ENCODE measurements at regions not wholly inside any gene's neighbourhood (a gene's known extent, or its start where the extent isn't known, plus 50 kb on each side); places are given as distances from the start of the nearest gene placed in this dataset.

DNA sequence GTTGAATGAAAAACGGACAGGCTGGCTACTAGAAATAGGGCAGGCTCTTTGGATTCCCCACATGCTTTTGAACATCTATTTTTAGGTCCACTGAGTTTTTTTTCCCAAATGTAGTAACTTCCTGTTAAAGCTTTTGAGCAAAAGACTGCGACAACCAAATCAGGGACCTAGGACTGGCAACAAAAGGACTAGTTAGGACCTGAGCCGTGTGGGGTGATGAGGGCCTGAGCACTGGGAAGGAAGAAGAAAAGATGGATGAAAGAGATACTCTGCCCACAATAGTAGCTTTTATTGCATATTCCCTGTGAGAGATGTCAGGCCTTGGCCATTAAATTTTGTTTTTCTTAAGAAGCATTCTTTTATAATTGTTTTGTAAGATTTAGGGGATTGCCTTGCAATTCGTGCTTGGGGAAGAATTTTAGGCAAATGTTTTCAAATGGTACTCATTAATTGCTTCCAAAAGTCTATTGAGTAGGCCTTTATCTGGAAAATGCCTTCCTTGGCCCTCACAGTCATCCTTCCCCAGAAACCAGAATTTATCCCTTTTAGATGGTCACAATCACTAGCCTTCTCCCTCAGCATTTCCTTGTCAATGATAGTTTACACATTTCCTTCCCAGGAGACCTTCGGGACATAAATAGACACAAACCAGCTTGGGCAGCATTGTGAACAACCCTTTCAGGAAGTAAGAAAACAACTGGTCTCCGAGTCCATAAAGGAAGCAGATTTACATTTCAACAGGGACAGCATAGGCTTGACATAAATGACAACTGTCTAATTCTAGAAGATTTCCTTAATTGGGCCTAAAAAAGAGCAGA is 166.5 kb downstream of the RMI1 start:
- TF ChIP-seq, protein P1, sequence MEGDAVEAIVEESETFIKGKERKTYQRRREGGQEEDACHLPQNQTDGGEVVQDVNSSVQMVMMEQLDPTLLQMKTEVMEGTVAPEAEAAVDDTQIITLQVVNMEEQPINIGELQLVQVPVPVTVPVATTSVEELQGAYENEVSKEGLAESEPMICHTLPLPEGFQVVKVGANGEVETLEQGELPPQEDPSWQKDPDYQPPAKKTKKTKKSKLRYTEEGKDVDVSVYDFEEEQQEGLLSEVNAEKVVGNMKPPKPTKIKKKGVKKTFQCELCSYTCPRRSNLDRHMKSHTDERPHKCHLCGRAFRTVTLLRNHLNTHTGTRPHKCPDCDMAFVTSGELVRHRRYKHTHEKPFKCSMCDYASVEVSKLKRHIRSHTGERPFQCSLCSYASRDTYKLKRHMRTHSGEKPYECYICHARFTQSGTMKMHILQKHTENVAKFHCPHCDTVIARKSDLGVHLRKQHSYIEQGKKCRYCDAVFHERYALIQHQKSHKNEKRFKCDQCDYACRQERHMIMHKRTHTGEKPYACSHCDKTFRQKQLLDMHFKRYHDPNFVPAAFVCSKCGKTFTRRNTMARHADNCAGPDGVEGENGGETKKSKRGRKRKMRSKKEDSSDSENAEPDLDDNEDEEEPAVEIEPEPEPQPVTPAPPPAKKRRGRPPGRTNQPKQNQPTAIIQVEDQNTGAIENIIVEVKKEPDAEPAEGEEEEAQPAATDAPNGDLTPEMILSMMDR (IDR thresholded peaks at IDR 0.05) = no peak
- no peak for TF ChIP-seq POLR2A (IDR thresholded peaks at IDR 0.05)

Data from uterus (tissue), 2 donors.